ENCODE measurements at regions not wholly inside any gene's neighbourhood (a gene's known extent, or its start where the extent isn't known, plus 50 kb on each side); places are given as distances from the start of the nearest gene placed in this dataset.

DNA sequence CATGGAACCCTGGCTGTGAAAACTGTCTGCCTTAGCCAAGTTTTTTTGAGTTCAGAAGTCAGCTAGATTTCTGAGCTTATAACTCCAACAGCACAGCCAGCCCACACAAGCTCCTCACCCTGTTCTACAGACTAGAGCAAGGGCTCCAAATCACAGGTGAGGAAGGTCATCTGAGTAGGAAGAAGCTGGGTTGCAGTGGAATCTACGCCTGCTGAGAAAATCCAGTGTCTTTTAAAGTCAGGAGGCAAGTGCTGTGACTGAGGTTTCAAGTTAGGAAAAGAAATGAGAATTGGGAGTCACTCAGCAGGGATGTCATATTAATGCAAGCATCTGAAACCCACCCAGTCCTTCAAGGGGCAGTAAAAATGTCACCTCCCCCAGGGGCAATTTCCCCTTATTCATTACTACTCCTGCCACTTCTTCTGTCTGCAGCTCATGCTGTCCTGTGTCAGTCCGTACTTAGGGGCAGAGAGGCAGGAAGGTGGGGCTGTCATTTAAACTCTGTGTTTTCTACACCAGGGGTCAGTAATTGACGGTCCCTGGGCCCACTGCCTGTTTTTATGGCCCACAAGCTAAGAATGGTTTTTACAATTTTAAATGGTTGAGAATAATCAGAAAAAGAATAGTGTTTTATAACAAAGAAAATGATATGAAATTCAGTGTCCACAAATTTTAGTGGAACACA lies 551.1 kb downstream of the BCL11A start:
- TF ChIP-seq ZNF274 (IDR thresholded peaks at IDR 0.05; ENCODE audit: low read depth, low read length) (no peak), SUZ12 (IDR thresholded peaks at IDR 0.05; ENCODE audit: extremely low read depth, insufficient read depth, insufficient read length) (no peak)
